H9 (cell line): ENCODE measurements at regions not wholly inside any gene's neighbourhood (a gene's known extent, or its start where the extent isn't known, plus 50 kb on each side); places are given as distances from the start of the nearest gene placed in this dataset.

Experiments used
- DNase-seq: peaks from one replicate; pipeline ENCODE4 v3.0.0-alpha.2; 2017
- H2AFZ ChIP-seq: one replicate; pipeline ENCODE4 v1.6.1; 2013; ENCODE audit warnings: mild to moderate bottlenecking, low read length, control low read depth, moderate library complexity
- H2AK5ac ChIP-seq: 2 replicates; pipeline ENCODE4 v1.6.1; 2013; ENCODE audit warnings: low read length, control low read depth, mixed read lengths; ENCODE audit not compliant: insufficient read length
- H2BK120ac ChIP-seq: one replicate; pipeline ENCODE4 v1.6.1; 2013; ENCODE audit warnings: low read depth, mild to moderate bottlenecking, low read length, control low read depth, inconsistent platforms; ENCODE audit not compliant: poor library complexity, severe bottlenecking
- H2BK12ac ChIP-seq: 2 replicates; pipeline ENCODE4 v1.6.1; 2013; ENCODE audit warnings: low read length, control low read depth, mixed read lengths, low read depth; ENCODE audit not compliant: insufficient read length
- H2BK15ac ChIP-seq: 2 replicates; pipeline ENCODE4 v1.6.1; 2013; ENCODE audit warnings: low read depth, low read length, control low read depth
- H2BK20ac ChIP-seq: one replicate; pipeline ENCODE4 v1.6.1; 2013; ENCODE audit warnings: low read depth, mild to moderate bottlenecking, low read length, control low read depth, inconsistent platforms; ENCODE audit not compliant: poor library complexity, severe bottlenecking
- H2BK5ac ChIP-seq: 2 replicates; pipeline ENCODE4 v1.6.1; 2013; ENCODE audit warnings: low read length, control low read depth, mixed read lengths; ENCODE audit not compliant: insufficient read length
- H3K14ac ChIP-seq: 2 replicates; pipeline ENCODE4 v1.6.1; 2013; ENCODE audit warnings: low read length, control low read depth; ENCODE audit not compliant: insufficient read depth
- H3K18ac ChIP-seq: 2 replicates; pipeline ENCODE4 v1.6.1; 2013; ENCODE audit warnings: low read depth, mild to moderate bottlenecking, mixed read lengths, low read length, control low read depth; ENCODE audit not compliant: insufficient read length
- H3K23ac ChIP-seq: 2 replicates; pipeline ENCODE4 v1.6.1; 2013; ENCODE audit warnings: low read length, control low read depth, mixed read lengths, low read depth; ENCODE audit not compliant: insufficient read length
- H3K23me2 ChIP-seq: 2 replicates; pipeline ENCODE4 v1.6.1; 2013; ENCODE audit warnings: low read depth, mild to moderate bottlenecking, mixed read lengths, low read length, control low read depth; ENCODE audit not compliant: insufficient read length, poor library complexity, severe bottlenecking
- H3K27ac ChIP-seq: 2 replicates; pipeline ENCODE4 v1.5.1; 2013; ENCODE audit warnings: low read length, control low read depth, mixed read lengths, low read depth; ENCODE audit not compliant: insufficient read length
- H3K27me3 ChIP-seq: 2 replicates; pipeline ENCODE4 v1.6.1; 2013; ENCODE audit warnings: low read length, control low read depth, inconsistent platforms; ENCODE audit not compliant: insufficient read depth
- H3K4ac ChIP-seq: 2 replicates; pipeline ENCODE4 v1.6.1; 2013; ENCODE audit warnings: low read depth, mild to moderate bottlenecking, control low read depth, inconsistent platforms, low read length, moderate library complexity
- H3K4me1 ChIP-seq: 2 replicates; pipeline ENCODE4 v1.6.1; 2013; ENCODE audit warnings: low read length, control low read depth, inconsistent platforms; ENCODE audit not compliant: insufficient read depth
- H3K4me2 ChIP-seq: 2 replicates; pipeline ENCODE4 v1.6.1; 2013; ENCODE audit warnings: low read length, control low read depth, mixed read lengths; ENCODE audit not compliant: insufficient read length, insufficient read depth
- H3K56ac ChIP-seq: 2 replicates; pipeline ENCODE4 v1.6.1; 2013; ENCODE audit warnings: low read depth, mild to moderate bottlenecking, mixed read lengths, low read length, control low read depth; ENCODE audit not compliant: insufficient read length
- H3K79me1 ChIP-seq: 2 replicates; pipeline ENCODE4 v1.6.1; 2013; ENCODE audit warnings: low read depth, mild to moderate bottlenecking, moderate library complexity, low read length, control low read depth, inconsistent platforms; ENCODE audit not compliant: insufficient read depth, poor library complexity, severe bottlenecking
- H3K79me2 ChIP-seq: 2 replicates; pipeline ENCODE4 v1.6.1; 2013; ENCODE audit warnings: low read length, control low read depth, inconsistent platforms; ENCODE audit not compliant: insufficient read depth
- H3K9ac ChIP-seq: 2 replicates; pipeline ENCODE4 v1.6.1; 2013; ENCODE audit warnings: low read length, control low read depth, mixed read lengths; ENCODE audit not compliant: insufficient read length; ENCODE audit errors: extremely low read depth
- H3K9me3 ChIP-seq: one replicate; pipeline ENCODE4 v1.6.1; 2013; ENCODE audit warnings: low read depth, low read length, inconsistent platforms; ENCODE audit not compliant: control insufficient read depth
- H3T11ph ChIP-seq: one replicate; pipeline ENCODE4 v1.6.1; 2013; ENCODE audit warnings: mild to moderate bottlenecking, low read length, control low read depth, inconsistent platforms
- H4K20me1 ChIP-seq: one replicate; pipeline ENCODE4 v1.6.1; 2013; ENCODE audit not compliant: control insufficient read depth, insufficient read length, insufficient read depth
- H4K5ac ChIP-seq: 2 replicates; pipeline ENCODE4 v1.6.1; 2013; ENCODE audit warnings: low read depth, mild to moderate bottlenecking, mixed read lengths, low read length, control low read depth; ENCODE audit not compliant: insufficient read length
- H4K8ac ChIP-seq: replicated peaks from 2 replicates; pipeline ENCODE4 v1.6.1; 2013; ENCODE audit warnings: low read length, control low read depth, mixed read lengths, low read depth; ENCODE audit not compliant: insufficient read length
- H4K91ac ChIP-seq: 2 replicates; pipeline ENCODE4 v1.6.1; 2013; ENCODE audit warnings: low read depth, mild to moderate bottlenecking, moderate library complexity, mixed read lengths, low read length, control low read depth; ENCODE audit not compliant: insufficient read length
- H3K27ac Mint-ChIP-seq, 3 experiments: 2 replicates in 2 of 3; 3 replicates in 1 of 3; pipeline ENCODE4 v1.8.0; 2020 to 2021; ENCODE audit warnings: mixed read lengths in 3 of 3, mild to moderate bottlenecking in 1 of 3, moderate library complexity in 1 of 3
- H3K27me3 Mint-ChIP-seq: 2 replicates; pipeline ENCODE4 v1.8.0; 2021; ENCODE audit warnings: low read depth, mild to moderate bottlenecking, moderate library complexity, mixed read lengths
- H3K36me3 Mint-ChIP-seq, 3 experiments: 2 replicates in 2 of 3; 3 replicates in 1 of 3; pipeline ENCODE4 v1.8.0; 2020 to 2021; ENCODE audit warnings: low read depth in 3 of 3, mixed read lengths in 3 of 3; ENCODE audit not compliant: insufficient read depth in 1 of 3
- H3K4me1 Mint-ChIP-seq, 2 experiments: 2 replicates each; pipeline ENCODE4 v1.8.0; 2020; ENCODE audit warnings: mixed read lengths in 2 of 2
- H3K4me3 Mint-ChIP-seq, 2 experiments: 2 replicates in 1 of 2; 3 replicates in 1 of 2; pipeline ENCODE4 v1.8.0; 2020 to 2021; ENCODE audit warnings: mild to moderate bottlenecking in 2 of 2, mixed read lengths in 2 of 2, moderate library complexity in 1 of 2
- H3K9me3 Mint-ChIP-seq, 2 experiments: 2 replicates in 1 of 2; 3 replicates in 1 of 2; pipeline ENCODE4 v1.8.0; 2020; ENCODE audit warnings: mild to moderate bottlenecking in 2 of 2, mixed read lengths in 2 of 2, moderate library complexity in 1 of 2
- WGBS: extraction: QIAGEN DNeasy Blood & Tissue Kit; methylation state at CpG from one replicate; pipeline ENCODE4 v1.1.7; 2013; ENCODE audit warnings: missing lambda C conversion rate, low lambda C conversion rate, mixed read lengths; ENCODE audit not compliant: insufficient read length; ENCODE audit errors: extremely low coverage; 5-methylcytosine and 5-hydroxymethylcytosine counted together
- TF ChIP-seq, protein P1 (sequence below): fragments of 200-600 bp; sonication (generic); conservative IDR thresholded peaks from 3 replicates; pipeline ENCODE4 v1.8.0; 2021; ENCODE audit warnings: antibody characterized with exemption, mild to moderate bottlenecking

DNA sequence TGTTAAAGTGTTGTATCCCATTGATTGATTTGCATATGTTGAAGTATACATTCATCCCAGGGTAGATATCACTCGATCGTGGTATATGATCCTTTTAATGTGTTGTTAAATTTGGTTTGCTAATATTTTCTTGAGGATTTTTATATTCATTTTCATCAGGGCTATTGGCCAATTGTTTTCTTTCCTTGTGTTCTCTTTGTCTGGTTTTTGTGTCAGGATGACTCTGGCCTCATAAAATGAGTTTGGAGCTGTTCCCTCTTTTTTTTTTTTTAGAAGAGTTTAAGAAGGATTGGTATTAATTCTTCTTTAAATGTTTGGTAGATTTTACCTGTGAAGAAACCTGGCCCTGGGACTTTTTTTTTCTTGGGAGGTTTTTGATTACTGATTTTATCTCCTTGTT, 303.5 kb upstream of the RTL1 start:
- TF ChIP-seq, protein P1, sequence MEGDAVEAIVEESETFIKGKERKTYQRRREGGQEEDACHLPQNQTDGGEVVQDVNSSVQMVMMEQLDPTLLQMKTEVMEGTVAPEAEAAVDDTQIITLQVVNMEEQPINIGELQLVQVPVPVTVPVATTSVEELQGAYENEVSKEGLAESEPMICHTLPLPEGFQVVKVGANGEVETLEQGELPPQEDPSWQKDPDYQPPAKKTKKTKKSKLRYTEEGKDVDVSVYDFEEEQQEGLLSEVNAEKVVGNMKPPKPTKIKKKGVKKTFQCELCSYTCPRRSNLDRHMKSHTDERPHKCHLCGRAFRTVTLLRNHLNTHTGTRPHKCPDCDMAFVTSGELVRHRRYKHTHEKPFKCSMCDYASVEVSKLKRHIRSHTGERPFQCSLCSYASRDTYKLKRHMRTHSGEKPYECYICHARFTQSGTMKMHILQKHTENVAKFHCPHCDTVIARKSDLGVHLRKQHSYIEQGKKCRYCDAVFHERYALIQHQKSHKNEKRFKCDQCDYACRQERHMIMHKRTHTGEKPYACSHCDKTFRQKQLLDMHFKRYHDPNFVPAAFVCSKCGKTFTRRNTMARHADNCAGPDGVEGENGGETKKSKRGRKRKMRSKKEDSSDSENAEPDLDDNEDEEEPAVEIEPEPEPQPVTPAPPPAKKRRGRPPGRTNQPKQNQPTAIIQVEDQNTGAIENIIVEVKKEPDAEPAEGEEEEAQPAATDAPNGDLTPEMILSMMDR = no peak
- H2BK15ac ChIP-seq = no peak overlapping the region
- no peak overlapping the region for H3T11ph ChIP-seq
- no peak overlapping the region for H4K8ac ChIP-seq
- H3K27ac ChIP-seq = no peak overlapping the region
- H3K79me2 ChIP-seq = no peaks in the 10 kb centered on the region
- H4K5ac ChIP-seq = no peak overlapping the region
- H2BK20ac ChIP-seq = no peak overlapping the region
- H3K79me1 ChIP-seq = no peaks in the 10 kb centered on the region
- H3K27ac Mint-ChIP-seq = no peak overlapping the region
- H3K14ac ChIP-seq = no peak overlapping the region
- H3K9me3 ChIP-seq = peaks cover 6% of the 10 kb centered on the region
- H3K9me3 Mint-ChIP-seq = peaks cover 55 to 71% of the 10 kb centered on the region in 2 experiments
- WGBS = no CpG with 5 or more reads among the region's 2 CpGs
- H2BK12ac ChIP-seq = no peak overlapping the region
- no peak overlapping the region for H3K56ac ChIP-seq
- no peak overlapping the region for H3K9ac ChIP-seq
- no peaks in the 10 kb centered on the region for H4K20me1 ChIP-seq
- H3K27me3 ChIP-seq = no peaks in the 10 kb centered on the region
- no peak overlapping the region for H3K4ac ChIP-seq
- no peak overlapping the region for H3K23ac ChIP-seq
- H3K36me3 Mint-ChIP-seq = peaks cover 2 to 11% (median 10%) of the 10 kb centered on the region in 3 experiments
- H3K4me2 ChIP-seq = no peak overlapping the region
- H3K23me2 ChIP-seq = no peaks in the 10 kb centered on the region
- H4K91ac ChIP-seq = no peak overlapping the region
- no peak overlapping the region for H2BK120ac ChIP-seq
- no peak overlapping the region for H2BK5ac ChIP-seq
- no peaks in the 10 kb centered on the region for H3K4me1 ChIP-seq
- no peak for DNase-seq
- H3K18ac ChIP-seq = no peak overlapping the region
- H3K27me3 Mint-ChIP-seq = peaks cover 8% of the 10 kb centered on the region
- H3K4me1 Mint-ChIP-seq = no peaks in the 10 kb centered on the region
- no peak overlapping the region for H2AK5ac ChIP-seq
- H3K4me3 Mint-ChIP-seq = no peak overlapping the region
- no peak overlapping the region for H2AFZ ChIP-seq
